Neural progenitor cell (in vitro differentiated cells): ENCODE measurements at regions not wholly inside any gene's neighbourhood (a gene's known extent, or its start where the extent isn't known, plus 50 kb on each side); places are given as distances from the start of the nearest gene placed in this dataset.

ENCODE experiments used
- DNase-seq: peaks from one replicate; pipeline ENCODE4 v3.0.0-alpha.2; 2016; ENCODE audit warnings: low spot score
- H2AFZ ChIP-seq: fragments of 200-600 bp; sonication (generic); replicated peaks from 2 replicates; pipeline ENCODE4 v1.6.1; 2016; ENCODE audit warnings: antibody characterized with exemption
- H3F3A ChIP-seq: fragments of 200-600 bp; sonication (generic); 2 replicates; pipeline ENCODE4 v1.6.1; 2016; ENCODE audit warnings: antibody characterized with exemption, low read depth
- H3K27ac ChIP-seq: fragments of 200-600 bp; sonication (generic); 2 replicates; pipeline ENCODE4 v1.5.1; 2016; ENCODE audit warnings: mild to moderate bottlenecking
- H3K27me3 ChIP-seq: fragments of 200-600 bp; sonication (generic); 2 replicates; pipeline ENCODE4 v1.6.1; 2016; ENCODE audit warnings: mild to moderate bottlenecking, moderate library complexity
- H3K36me3 ChIP-seq: fragments of 200-600 bp; sonication (generic); 2 replicates; pipeline ENCODE4 v1.5.1; 2016
- H3K4me1 ChIP-seq: fragments of 200-600 bp; sonication (generic); 2 replicates; pipeline ENCODE4 v1.6.1; 2016; ENCODE audit warnings: mixed run types
- H3K4me2 ChIP-seq: fragments of 200-600 bp; sonication (generic); 2 replicates; pipeline ENCODE4 v1.6.1; 2016
- H3K4me3 ChIP-seq: fragments of 200-600 bp; sonication (generic); 2 replicates; pipeline ENCODE4 v1.5.1; 2016
- H3K79me2 ChIP-seq: fragments of 200-600 bp; sonication (generic); 2 replicates; pipeline ENCODE4 v1.6.1; 2016; ENCODE audit warnings: low read depth
- H3K9ac ChIP-seq: fragments of 200-600 bp; sonication (generic); 2 replicates; pipeline ENCODE4 v1.6.1; 2016
- H3K9me3 ChIP-seq: fragments of 200-600 bp; sonication (generic); 2 replicates; pipeline ENCODE4 v1.5.1; 2016; ENCODE audit warnings: low read depth
- H4K20me1 ChIP-seq: fragments of 200-600 bp; sonication (generic); 2 replicates; pipeline ENCODE4 v1.6.1; 2016; ENCODE audit warnings: low read depth
- H3K27ac Mint-ChIP-seq: 3 replicates; pipeline ENCODE4 v1.8.0; 2021; ENCODE audit warnings: mixed read lengths
- H3K27me3 Mint-ChIP-seq: 2 replicates; pipeline ENCODE4 v1.8.0; 2022; ENCODE audit warnings: low read depth, mild to moderate bottlenecking, inconsistent platforms, moderate library complexity, mixed read lengths; ENCODE audit not compliant: insufficient read depth
- H3K36me3 Mint-ChIP-seq: 3 replicates; pipeline ENCODE4 v1.8.0; 2021; ENCODE audit warnings: mixed read lengths
- H3K4me1 Mint-ChIP-seq: 3 replicates; pipeline ENCODE4 v1.8.0; 2021; ENCODE audit warnings: mixed read lengths
- H3K4me3 Mint-ChIP-seq: 3 replicates; pipeline ENCODE4 v1.8.0; 2021; ENCODE audit warnings: mild to moderate bottlenecking, moderate library complexity, mixed read lengths
- H3K9me3 Mint-ChIP-seq: 3 replicates; pipeline ENCODE4 v1.8.0; 2020; ENCODE audit warnings: mixed read lengths
- CTCF ChIP-seq: fragments of 200-600 bp; sonication (generic); IDR thresholded peaks from 2 replicates; pipeline ENCODE4 v1.5.1; 2017; ENCODE audit warnings: antibody characterized with exemption, mild to moderate bottlenecking
- EZH2 ChIP-seq: fragments of 200-600 bp; sonication (generic); IDR thresholded peaks from 2 replicates; pipeline ENCODE4 v1.6.1; 2017; ENCODE audit warnings: antibody characterized with exemption, mild to moderate bottlenecking, moderate library complexity
- EZH2phosphoT487 ChIP-seq: fragments of 200-600 bp; sonication (generic); IDR thresholded peaks from 2 replicates; pipeline ENCODE4 v1.6.1; 2017; ENCODE audit warnings: antibody characterized with exemption

GRCh38 chr12:90854136-90854689 is 100.8 kb downstream of the CCER1 start:
- H3K27me3 Mint-ChIP-seq: no peaks in the 10 kb centered on the region
- DNase-seq: peak; percentile 75
- no peak overlapping the region for H3K4me2 ChIP-seq

DNA sequence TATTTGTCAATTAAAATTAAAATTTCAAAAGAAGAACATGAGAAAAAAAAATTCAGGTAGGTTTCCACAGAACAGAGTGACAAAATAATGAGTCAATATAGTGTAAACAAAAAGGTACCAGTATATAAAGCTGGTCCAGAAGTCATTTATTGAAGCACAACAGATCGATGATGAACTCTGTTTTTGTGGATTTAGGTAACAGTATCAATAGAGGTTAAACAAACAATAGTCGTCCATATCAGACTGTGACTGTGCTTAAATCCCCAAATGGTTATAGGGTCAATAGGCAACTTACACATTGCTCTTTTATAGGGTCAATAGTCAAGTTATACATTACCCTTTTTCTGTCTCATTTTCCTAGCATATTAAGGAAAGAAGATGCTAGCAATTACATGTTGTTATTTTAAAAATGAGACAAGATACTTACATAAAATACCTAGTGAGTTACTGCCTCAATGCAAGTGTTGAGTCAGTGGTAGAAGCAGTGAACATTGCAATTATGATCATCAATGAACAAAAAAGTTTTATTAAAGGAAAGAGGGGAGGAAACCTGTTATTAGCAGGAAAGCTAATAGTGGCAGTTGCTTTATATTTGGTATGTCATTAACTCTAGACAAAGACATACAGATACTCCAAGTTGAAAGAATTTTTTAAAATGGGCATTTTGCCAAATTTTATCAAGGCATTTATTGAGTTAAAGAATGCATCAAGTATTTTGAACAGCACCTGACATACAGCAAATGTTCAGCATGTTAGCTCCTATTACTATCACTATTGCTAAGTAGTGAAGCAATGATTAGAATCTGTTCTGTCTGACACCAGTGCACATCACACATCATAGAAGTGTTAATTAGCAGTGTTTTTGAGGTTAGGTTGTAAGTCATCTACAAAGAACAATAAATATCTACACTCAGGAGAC is 102.9 kb downstream of the CCER1 start:
- Histone ChIP-seq H3K36me3 (no peaks in the 10 kb centered on the region), H3K27me3 (no peaks in the 10 kb centered on the region), H2AFZ (no peak overlapping the region), H3K4me1 (no peaks in the 10 kb centered on the region), H3K4me3 (no peak overlapping the region), H3K9me3 (no peaks in the 10 kb centered on the region), H3F3A (no peaks in the 10 kb centered on the region), H4K20me1 (no peaks in the 10 kb centered on the region), H3K9ac (no peak overlapping the region), H3K79me2 (no peaks in the 10 kb centered on the region), H3K4me2 (no peak overlapping the region), H3K27ac (no peak overlapping the region)
- no peak for DNase-seq
- no peak for TF ChIP-seq EZH2phosphoT487
- no peak for TF ChIP-seq CTCF
- no peak for TF ChIP-seq EZH2
- Mint-ChIP-seq H3K36me3 (no peaks in the 10 kb centered on the region), H3K27me3 (no peaks in the 10 kb centered on the region), H3K4me1 (no peaks in the 10 kb centered on the region), H3K27ac (no peak overlapping the region), H3K4me3 (no peak overlapping the region), H3K9me3 (no peaks in the 10 kb centered on the region)

More at GRCh38 chr12:90854136-90854689, 100.8 kb downstream of the CCER1 start:
- no peak overlapping the region for H3K4me3 ChIP-seq
- peaks cover 11% of the 10 kb centered on the region for H3K4me1 Mint-ChIP-seq
- H3F3A ChIP-seq: no peaks in the 10 kb centered on the region
- H3K27ac Mint-ChIP-seq: no peak overlapping the region
- no peak overlapping the region for H3K4me3 Mint-ChIP-seq
- H3K36me3 Mint-ChIP-seq: no peaks in the 10 kb centered on the region
- H3K27ac ChIP-seq: no peak overlapping the region
- no peaks in the 10 kb centered on the region for H3K9me3 ChIP-seq
- no peaks in the 10 kb centered on the region for H3K9me3 Mint-ChIP-seq
- H3K9ac ChIP-seq: no peak overlapping the region
- H3K36me3 ChIP-seq: no peaks in the 10 kb centered on the region
- H3K27me3 ChIP-seq: no peaks in the 10 kb centered on the region
- no peaks in the 10 kb centered on the region for H3K79me2 ChIP-seq
- TF ChIP-seq EZH2phosphoT487: no peak
- TF ChIP-seq CTCF: peak; percentile 79
- peak overlapping the region; percentile 56 for H2AFZ ChIP-seq
- peaks cover 9% of the 10 kb centered on the region for H3K4me1 ChIP-seq
- no peaks in the 10 kb centered on the region for H4K20me1 ChIP-seq

DNA sequence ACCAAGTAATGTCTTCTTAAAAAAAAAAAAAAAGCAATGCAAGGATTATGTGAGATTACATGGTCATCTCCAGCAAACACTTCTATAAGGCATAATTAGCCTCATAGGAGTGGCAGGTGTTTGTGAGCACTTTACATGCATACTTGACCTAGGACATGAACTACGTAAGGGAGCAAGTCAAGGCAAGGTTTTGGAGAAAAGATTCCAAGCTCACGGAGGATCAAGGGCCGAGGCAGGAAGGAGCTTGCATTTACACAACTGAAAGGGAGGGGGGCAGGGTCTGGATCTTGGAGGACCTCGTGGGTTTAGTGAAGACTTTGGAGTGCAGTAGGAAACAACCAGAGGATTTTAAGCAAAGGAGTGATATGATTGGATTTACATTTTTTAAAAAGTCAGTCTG is 112.5 kb downstream of the CCER1 start:
- no peak overlapping the region for H3K27ac Mint-ChIP-seq
- no peaks in the 10 kb centered on the region for H3K36me3 ChIP-seq
- no peaks in the 10 kb centered on the region for H3K27me3 ChIP-seq
- peaks cover 3% of the 10 kb centered on the region for H3K4me1 Mint-ChIP-seq
- H3K9me3 Mint-ChIP-seq: no peaks in the 10 kb centered on the region
- H3K4me3 ChIP-seq: no peak overlapping the region
- no peak overlapping the region for H3K27ac ChIP-seq
- H3F3A ChIP-seq: no peaks in the 10 kb centered on the region
- H3K36me3 Mint-ChIP-seq: no peaks in the 10 kb centered on the region
- no peaks in the 10 kb centered on the region for H3K79me2 ChIP-seq
- no peak overlapping the region for H2AFZ ChIP-seq
- no peaks in the 10 kb centered on the region for H3K4me1 ChIP-seq
- no peak overlapping the region for H3K4me2 ChIP-seq
- H3K4me3 Mint-ChIP-seq: no peak overlapping the region
- DNase-seq: no peak
- H3K27me3 Mint-ChIP-seq: no peaks in the 10 kb centered on the region
- no peak overlapping the region for H3K9ac ChIP-seq
- H4K20me1 ChIP-seq: no peaks in the 10 kb centered on the region
- H3K9me3 ChIP-seq: no peaks in the 10 kb centered on the region
- TF ChIP-seq EZH2: no peak
- no peak for TF ChIP-seq CTCF
- no peak for TF ChIP-seq EZH2phosphoT487
